ENCODE measurements at regions not wholly inside any gene's neighbourhood (a gene's known extent, or its start where the extent isn't known, plus 50 kb on each side); places are given as distances from the start of the nearest gene placed in this dataset.

GRCh38 chr3:23698652-23699313 is 107.0 kb upstream of the UBE2E1 start:
- no peak for DNase-seq
- WGBS (ENCODE audit: insufficient coverage) = 61% methylated on average over 2 of the region's 2 CpGs
- Mint-ChIP-seq H3K27me3 (peaks cover 0 to 3% of the 10 kb centered on the region in 2 donors), H3K4me3 (no peak overlapping the region), H3K4me1 (no peaks in the 10 kb centered on the region), H3K27ac (no peak overlapping the region), H3K36me3 (no peaks in the 10 kb centered on the region), H3K9me3 (no peaks in the 10 kb centered on the region)
- Histone ChIP-seq H3K27me3 (replicated peaks in 1 of 2; ENCODE audit: control insufficient read depth in 2 of 2, extremely low read depth in 1 of 2, insufficient read depth in 2 of 2, low read length in 1 of 2) (peaks cover 0 to 6% of the 10 kb centered on the region in 2 experiments), H3K27ac (ENCODE audit: low read length) (no peak overlapping the region), H3K4me1 (ENCODE audit: control insufficient read depth in 1 of 2, extremely low read depth in 1 of 2, insufficient read depth in 2 of 2, low read length in 2 of 2) (no peaks in the 10 kb centered on the region), H3K9me3 (no peaks in the 10 kb centered on the region), H3K36me3 (ENCODE audit: control insufficient read depth in 2 of 2, extremely low read depth in 1 of 2, insufficient read depth in 1 of 2, low read length in 1 of 2) (no peaks in the 10 kb centered on the region), H3K4me3 (ENCODE audit: control insufficient read depth in 1 of 2, extremely low read depth in 1 of 2, low read length in 1 of 2) (no peak overlapping the region)
- CTCF ChIA-PET = no interaction called here
- POLR2A ChIA-PET = no interaction called here
- ATAC-seq (replicated peaks in 1 of 4) = no peak

DNA sequence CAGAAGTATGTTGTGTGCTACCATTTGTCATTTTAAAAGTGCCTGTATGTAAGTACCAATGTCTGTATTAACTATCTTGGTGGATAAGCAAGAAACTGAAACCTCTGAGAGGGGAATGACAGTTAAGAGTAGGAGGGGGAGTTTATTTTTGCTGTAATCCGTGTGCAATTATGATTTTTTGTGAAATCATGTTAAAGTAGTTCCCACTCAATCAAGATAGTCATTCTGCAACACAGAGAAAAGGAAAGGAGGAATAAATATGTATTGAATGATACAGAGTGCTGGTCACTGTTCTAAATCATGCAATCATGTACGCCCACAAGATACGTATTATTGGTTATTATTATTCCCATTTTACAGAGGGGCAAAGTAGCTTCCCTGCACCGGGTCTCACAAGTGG is 105.1 kb upstream of the UBE2E1 start:
- Histone ChIP-seq H3K4me3 (ENCODE audit: control insufficient read depth in 1 of 2, extremely low read depth in 1 of 2, low read length in 1 of 2) (no peak overlapping the region), H3K27me3 (replicated peaks in 1 of 2; ENCODE audit: control insufficient read depth in 2 of 2, extremely low read depth in 1 of 2, insufficient read depth in 2 of 2, low read length in 1 of 2) (peaks cover 0 to 3% of the 10 kb centered on the region in 2 experiments), H3K36me3 (ENCODE audit: control insufficient read depth in 2 of 2, extremely low read depth in 1 of 2, insufficient read depth in 1 of 2, low read length in 1 of 2) (no peaks in the 10 kb centered on the region), H3K4me1 (ENCODE audit: control insufficient read depth in 1 of 2, extremely low read depth in 1 of 2, insufficient read depth in 2 of 2, low read length in 2 of 2) (no peaks in the 10 kb centered on the region), H3K27ac (ENCODE audit: low read length) (no peak overlapping the region), H3K9me3 (no peaks in the 10 kb centered on the region)
- 69% methylated on average over 1 of the region's 4 CpGs for WGBS (ENCODE audit: insufficient coverage)
- Mint-ChIP-seq H3K9me3 (no peaks in the 10 kb centered on the region), H3K4me1 (no peaks in the 10 kb centered on the region), H3K27me3 (no peaks in the 10 kb centered on the region), H3K27ac (no peak overlapping the region), H3K4me3 (no peak overlapping the region), H3K36me3 (no peaks in the 10 kb centered on the region)
- no peak for DNase-seq
- ATAC-seq (replicated peaks in 1 of 4) = no peak
- ChIA-PET POLR2A (no interaction called here), CTCF (interaction anchor here in 1 of 2 donors (0.6 kb wide), 1 partner anchor 62 kb away, joined by 3 read pairs; no protein-coding TSS in a partner anchor)

DNA sequence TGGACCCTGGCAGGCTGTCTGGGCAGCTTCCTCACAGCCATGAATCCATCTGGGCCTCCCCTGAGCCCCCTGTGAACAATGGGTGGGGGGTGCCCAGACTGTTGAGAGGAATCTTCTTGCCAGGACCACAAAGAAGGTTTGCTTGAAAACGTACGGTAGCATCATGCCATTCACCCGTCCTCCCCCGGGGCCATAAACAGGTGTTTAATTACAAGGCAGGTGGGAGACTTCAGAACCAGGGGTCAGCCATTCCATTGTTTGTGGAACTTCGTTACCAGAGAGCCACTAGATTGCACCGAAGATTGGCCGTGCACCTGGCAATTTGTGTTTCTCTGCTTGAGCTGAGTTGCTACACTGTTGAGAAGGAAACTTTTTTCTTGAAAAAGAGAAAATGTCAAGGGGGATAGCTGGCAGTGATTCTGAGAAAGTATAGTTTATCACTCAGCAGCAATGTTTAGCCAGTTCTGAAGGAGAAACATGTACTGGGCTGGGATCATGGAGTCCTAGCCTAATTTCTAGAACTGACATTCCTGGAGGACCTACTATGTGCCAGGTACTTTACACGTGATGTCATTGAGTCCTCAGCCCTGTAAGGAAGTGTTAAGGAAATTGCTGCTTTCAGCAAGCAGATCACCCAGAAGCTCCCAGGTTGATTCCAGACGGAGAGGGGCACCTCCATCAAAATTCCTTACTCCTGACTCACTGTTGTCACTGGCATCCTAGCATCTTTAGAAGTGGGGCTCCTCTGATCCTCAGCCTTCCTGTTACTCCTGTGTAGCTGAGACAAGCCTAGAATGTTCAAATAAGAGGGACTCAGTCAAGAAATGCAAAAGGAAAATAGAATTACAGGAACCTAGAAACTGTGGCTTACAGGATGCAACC is 103.8 kb upstream of the UBE2E1 start:
- Mint-ChIP-seq H3K9me3 (no peaks in the 10 kb centered on the region), H3K36me3 (no peaks in the 10 kb centered on the region), H3K27me3 (peaks cover 0 to under 1% of the 10 kb centered on the region in 2 donors), H3K27ac (no peak overlapping the region), H3K4me3 (no peak overlapping the region), H3K4me1 (no peaks in the 10 kb centered on the region)
- Histone ChIP-seq H3K27ac (ENCODE audit: low read length) (no peak overlapping the region), H3K36me3 (ENCODE audit: control insufficient read depth in 2 of 2, extremely low read depth in 1 of 2, insufficient read depth in 1 of 2, low read length in 1 of 2) (no peaks in the 10 kb centered on the region), H3K27me3 (replicated peaks in 1 of 2; ENCODE audit: control insufficient read depth in 2 of 2, extremely low read depth in 1 of 2, insufficient read depth in 2 of 2, low read length in 1 of 2) (peaks cover 0 to 3% of the 10 kb centered on the region in 2 experiments), H3K4me1 (ENCODE audit: control insufficient read depth in 1 of 2, extremely low read depth in 1 of 2, insufficient read depth in 2 of 2, low read length in 2 of 2) (no peaks in the 10 kb centered on the region), H3K9me3 (no peaks in the 10 kb centered on the region), H3K4me3 (ENCODE audit: control insufficient read depth in 1 of 2, extremely low read depth in 1 of 2, low read length in 1 of 2) (no peak overlapping the region)
- ChIA-PET CTCF (no interaction called here), POLR2A (interaction anchor here in 1 of 2 donors (0.6 kb wide), 1 partner anchor 204 kb away, joined by 6 read pairs; no protein-coding TSS in a partner anchor)
- 49% methylated on average over 7 of the region's 9 CpGs for WGBS (ENCODE audit: insufficient coverage)
- no peak for ATAC-seq (replicated peaks in 1 of 4)
- DNase-seq = no peak

- Mint-ChIP-seq H3K4me3 (no peak overlapping the region), H3K36me3 (no peaks in the 10 kb centered on the region), H3K4me1 (no peaks in the 10 kb centered on the region), H3K27ac (no peak overlapping the region), H3K27me3 (peaks cover 0 to 1% of the 10 kb centered on the region in 2 donors), H3K9me3 (no peaks in the 10 kb centered on the region)
- H3K36me3 ChIP-seq (ENCODE audit: control insufficient read depth in 2 of 2, extremely low read depth in 1 of 2, insufficient read depth in 1 of 2, low read length in 1 of 2) = no peaks in the 10 kb centered on the region
- no peak overlapping the region for H3K27ac ChIP-seq (ENCODE audit: low read length)
- DNase-seq (no peak), ATAC-seq (replicated peaks in 1 of 4) (no peak)
- no peaks in the 10 kb centered on the region for H3K9me3 ChIP-seq
- POLR2A ChIA-PET = no interaction called here
- WGBS (ENCODE audit: insufficient coverage) = 79% methylated on average over 2 of the region's 5 CpGs
- CTCF ChIA-PET = no interaction called here
- H3K4me1 ChIP-seq (ENCODE audit: control insufficient read depth in 1 of 2, extremely low read depth in 1 of 2, insufficient read depth in 2 of 2, low read length in 2 of 2) = no peaks in the 10 kb centered on the region
- H3K4me3 ChIP-seq (ENCODE audit: control insufficient read depth in 1 of 2, extremely low read depth in 1 of 2, low read length in 1 of 2) = no peak overlapping the region
- H3K27me3 ChIP-seq (replicated peaks in 1 of 2; ENCODE audit: control insufficient read depth in 2 of 2, extremely low read depth in 1 of 2, insufficient read depth in 2 of 2, low read length in 1 of 2) = peaks cover 0 to 3% of the 10 kb centered on the region in 2 experiments
Measured at GRCh38 chr3:23704298-23704697, 101.5 kb upstream of the UBE2E1 start.

GRCh38 chr3:23706111-23706510 is 99.6 kb upstream of the UBE2E1 start:
- Histone ChIP-seq H3K9me3 (no peaks in the 10 kb centered on the region), H3K4me1 (ENCODE audit: control insufficient read depth in 1 of 2, extremely low read depth in 1 of 2, insufficient read depth in 2 of 2, low read length in 2 of 2) (no peaks in the 10 kb centered on the region), H3K4me3 (ENCODE audit: control insufficient read depth in 1 of 2, extremely low read depth in 1 of 2, low read length in 1 of 2) (no peak overlapping the region), H3K27me3 (replicated peaks in 1 of 2; ENCODE audit: control insufficient read depth in 2 of 2, extremely low read depth in 1 of 2, insufficient read depth in 2 of 2, low read length in 1 of 2) (peaks cover 0 to 3% of the 10 kb centered on the region in 2 experiments), H3K27ac (ENCODE audit: low read length) (no peak overlapping the region), H3K36me3 (ENCODE audit: control insufficient read depth in 2 of 2, extremely low read depth in 1 of 2, insufficient read depth in 1 of 2, low read length in 1 of 2) (no peaks in the 10 kb centered on the region)
- H3K4me3 Mint-ChIP-seq = no peak overlapping the region
- POLR2A ChIA-PET = no interaction called here
- ATAC-seq (replicated peaks in 1 of 4) = no peak
- no peaks in the 10 kb centered on the region for H3K36me3 Mint-ChIP-seq
- H3K27ac Mint-ChIP-seq = no peak overlapping the region
- 17% methylated on average over 1 of the region's 2 CpGs for whole genome bisulfite sequencing (ENCODE audit: insufficient coverage)
- no peaks in the 10 kb centered on the region for H3K4me1 Mint-ChIP-seq
- H3K9me3 Mint-ChIP-seq = no peaks in the 10 kb centered on the region
- CTCF ChIA-PET = interaction anchor here in 1 of 2 donors (0.6 kb wide), 1 partner anchor 203 kb away, joined by 4 read pairs; no protein-coding TSS in a partner anchor
- DNase-seq = no peak
- H3K27me3 Mint-ChIP-seq = peaks cover 0 to 1% of the 10 kb centered on the region in 2 donors

DNA sequence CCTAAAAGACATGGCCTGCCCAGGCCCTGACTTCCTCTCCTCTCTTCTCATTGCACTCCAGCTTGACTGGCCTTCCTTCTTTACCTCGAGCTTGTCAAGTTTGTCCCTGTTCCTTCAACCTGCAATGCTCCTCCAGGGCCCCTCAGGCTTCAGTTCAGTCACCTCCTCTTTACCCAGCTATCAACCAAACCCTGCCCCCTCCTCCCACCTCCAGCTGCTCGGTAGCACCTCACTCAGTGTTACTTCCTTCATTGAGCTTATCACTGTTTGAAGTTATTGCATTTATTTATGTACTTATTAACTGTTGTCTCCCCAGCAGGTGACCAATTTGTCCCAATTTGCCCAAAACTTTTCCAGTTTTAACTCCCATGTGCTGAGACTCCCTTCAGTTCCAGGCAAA is 95.8 kb upstream of the UBE2E1 start:
- H3K27me3 Mint-ChIP-seq = peaks cover 0 to 4% of the 10 kb centered on the region in 2 donors

More for the DNA sequence above, 95.8 kb upstream of the UBE2E1 start:
- no peak overlapping the region for H3K4me3 ChIP-seq (ENCODE audit: control insufficient read depth in 1 of 2, extremely low read depth in 1 of 2, low read length in 1 of 2)
- Mint-ChIP-seq H3K4me3 (no peak overlapping the region), H3K4me1 (no peaks in the 10 kb centered on the region), H3K9me3 (no peaks in the 10 kb centered on the region), H3K36me3 (no peaks in the 10 kb centered on the region), H3K27ac (no peak overlapping the region)
- DNase-seq = no peak
- H3K4me1 ChIP-seq (ENCODE audit: control insufficient read depth in 1 of 2, extremely low read depth in 1 of 2, insufficient read depth in 2 of 2, low read length in 2 of 2) = no peaks in the 10 kb centered on the region
- H3K36me3 ChIP-seq (ENCODE audit: control insufficient read depth in 2 of 2, extremely low read depth in 1 of 2, insufficient read depth in 1 of 2, low read length in 1 of 2) = no peaks in the 10 kb centered on the region
- no peaks in the 10 kb centered on the region for H3K9me3 ChIP-seq
- CTCF ChIA-PET = no interaction called here
- 25% methylated on average over 1 of the region's 2 CpGs for WGBS (ENCODE audit: insufficient coverage)
- POLR2A ChIA-PET = interaction anchor here in 1 of 2 donors (0.5 kb wide), 1 partner anchor 524 kb away, joined by 6 read pairs; no protein-coding TSS in a partner anchor
- peaks cover 0 to 7% of the 10 kb centered on the region in 2 experiments for H3K27me3 ChIP-seq (replicated peaks in 1 of 2; ENCODE audit: control insufficient read depth in 2 of 2, extremely low read depth in 1 of 2, insufficient read depth in 2 of 2, low read length in 1 of 2)
- ATAC-seq (replicated peaks in 1 of 4) = no peak
- H3K27ac ChIP-seq (ENCODE audit: low read length) = no peak overlapping the region
